DND-41 (cell line): ENCODE measurements at regions not wholly inside any gene's neighbourhood (a gene's known extent, or its start where the extent isn't known, plus 50 kb on each side); places are given as distances from the start of the nearest gene placed in this dataset.

Source experiments
- ATAC-seq: fragments of 200-7000 bp; cut with Tn5 transposase; 3 replicates; pipeline ENCODE4 v1.9.1; 2021; ENCODE audit warnings: low read depth; ENCODE audit not compliant: insufficient read depth
- DNase-seq: peaks from one replicate; pipeline ENCODE4 v3.0.0-alpha.2; 2020
- H2AFZ ChIP-seq: 2 replicates; pipeline ENCODE4 v1.6.0; 2012; ENCODE audit warnings: low read depth, low read length
- H3K27ac ChIP-seq: 2 replicates; pipeline ENCODE4 v1.5.1; 2012; ENCODE audit warnings: low read length, inconsistent platforms
- H3K27me3 ChIP-seq: fragments of 200-600 bp; sonication (generic); 2 replicates; pipeline ENCODE4 v1.6.0; 2012; ENCODE audit warnings: low read length, mild to moderate bottlenecking, inconsistent platforms; ENCODE audit not compliant: insufficient read depth, poor library complexity
- H3K36me3 ChIP-seq: 2 replicates; pipeline ENCODE4 v1.5.1; 2012; ENCODE audit warnings: low read length, inconsistent platforms; ENCODE audit not compliant: insufficient read depth
- H3K4me1 ChIP-seq: 2 replicates; pipeline ENCODE4 v1.5.1; 2012; ENCODE audit warnings: mild to moderate bottlenecking, low read length; ENCODE audit not compliant: insufficient read depth
- H3K4me2 ChIP-seq: 2 replicates; pipeline ENCODE4 v1.6.0; 2012; ENCODE audit warnings: mild to moderate bottlenecking, moderate library complexity, low read length, inconsistent platforms; ENCODE audit not compliant: insufficient read depth
- H3K4me3 ChIP-seq, 2 experiments: fragments of 200-600 bp in 1 of 2; shearing (Covaris generic) in 1 of 2; 2 replicates each; pipeline ENCODE4 v1.5.1; 2012 to 2016; ENCODE audit warnings: inconsistent platforms in 2 of 2, low read length in 2 of 2, mild to moderate bottlenecking in 2 of 2, low read depth in 1 of 2, moderate library complexity in 1 of 2
- H3K79me2 ChIP-seq: 2 replicates; pipeline ENCODE4 v1.6.0; 2012; ENCODE audit warnings: low read length, inconsistent platforms; ENCODE audit not compliant: insufficient read depth
- H3K9ac ChIP-seq: 2 replicates; pipeline ENCODE4 v1.6.0; 2012; ENCODE audit warnings: low read depth, mild to moderate bottlenecking, inconsistent platforms, low read length, moderate library complexity
- H3K9me3 ChIP-seq: 2 replicates; pipeline ENCODE4 v1.5.1; 2012; ENCODE audit warnings: low read length, moderate library complexity, mild to moderate bottlenecking, inconsistent platforms; ENCODE audit not compliant: insufficient read depth, severe bottlenecking
- H4K20me1 ChIP-seq: 2 replicates; pipeline ENCODE4 v1.6.0; 2012; ENCODE audit warnings: low read length; ENCODE audit not compliant: insufficient read depth
- EZH2 ChIP-seq: IDR thresholded peaks from 3 replicates; pipeline ENCODE4 v1.6.1; 2012; ENCODE audit warnings: borderline replicate concordance, low read depth, mild to moderate bottlenecking, moderate library complexity, low read length, inconsistent platforms; ENCODE audit not compliant: severe bottlenecking
- TF ChIP-seq, protein P1 (sequence below): IDR thresholded peaks from 2 replicates; pipeline ENCODE4 v1.5.1; 2012; ENCODE audit warnings: borderline replicate concordance, low read length, moderate library complexity, mild to moderate bottlenecking; ENCODE audit not compliant: poor library complexity, severe bottlenecking; ENCODE audit errors: extremely low read depth

DNA sequence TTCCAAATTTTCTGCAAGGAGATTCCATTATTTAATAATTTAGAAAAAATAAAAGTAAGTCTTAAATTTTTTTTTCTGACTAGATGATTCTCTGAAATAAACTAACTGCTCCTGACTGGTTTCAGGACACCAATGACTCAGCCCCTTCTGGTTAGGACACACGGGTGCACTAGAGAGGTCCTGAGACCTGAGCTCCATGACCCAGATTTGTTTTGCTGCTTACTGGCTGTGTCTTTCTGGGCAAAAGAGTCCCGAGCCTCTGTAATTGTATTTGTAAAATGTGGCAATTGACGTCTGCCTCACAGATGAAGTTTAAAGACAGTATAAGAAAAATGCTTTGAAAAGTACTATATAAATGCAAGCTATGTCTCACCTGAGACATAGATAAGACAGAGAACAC is 89.1 kb downstream of the SLC24A2 start:
- TF ChIP-seq, protein P1, sequence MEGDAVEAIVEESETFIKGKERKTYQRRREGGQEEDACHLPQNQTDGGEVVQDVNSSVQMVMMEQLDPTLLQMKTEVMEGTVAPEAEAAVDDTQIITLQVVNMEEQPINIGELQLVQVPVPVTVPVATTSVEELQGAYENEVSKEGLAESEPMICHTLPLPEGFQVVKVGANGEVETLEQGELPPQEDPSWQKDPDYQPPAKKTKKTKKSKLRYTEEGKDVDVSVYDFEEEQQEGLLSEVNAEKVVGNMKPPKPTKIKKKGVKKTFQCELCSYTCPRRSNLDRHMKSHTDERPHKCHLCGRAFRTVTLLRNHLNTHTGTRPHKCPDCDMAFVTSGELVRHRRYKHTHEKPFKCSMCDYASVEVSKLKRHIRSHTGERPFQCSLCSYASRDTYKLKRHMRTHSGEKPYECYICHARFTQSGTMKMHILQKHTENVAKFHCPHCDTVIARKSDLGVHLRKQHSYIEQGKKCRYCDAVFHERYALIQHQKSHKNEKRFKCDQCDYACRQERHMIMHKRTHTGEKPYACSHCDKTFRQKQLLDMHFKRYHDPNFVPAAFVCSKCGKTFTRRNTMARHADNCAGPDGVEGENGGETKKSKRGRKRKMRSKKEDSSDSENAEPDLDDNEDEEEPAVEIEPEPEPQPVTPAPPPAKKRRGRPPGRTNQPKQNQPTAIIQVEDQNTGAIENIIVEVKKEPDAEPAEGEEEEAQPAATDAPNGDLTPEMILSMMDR, result no peak
- TF ChIP-seq EZH2, result no peak
- no peaks in the 10 kb centered on the region for H3K36me3 ChIP-seq
- no peaks in the 10 kb centered on the region for H3K27me3 ChIP-seq
- H3K9ac ChIP-seq, result no peak overlapping the region
- no peak for ATAC-seq
- H3K79me2 ChIP-seq, result no peaks in the 10 kb centered on the region
- no peak overlapping the region for H3K4me3 ChIP-seq
- H3K27ac ChIP-seq, result no peak overlapping the region
- no peaks in the 10 kb centered on the region for H3K9me3 ChIP-seq
- no peak for DNase-seq
- no peaks in the 10 kb centered on the region for H3K4me1 ChIP-seq
- H2AFZ ChIP-seq, result no peak overlapping the region
- no peak overlapping the region for H3K4me2 ChIP-seq
- no peaks in the 10 kb centered on the region for H4K20me1 ChIP-seq

DNA sequence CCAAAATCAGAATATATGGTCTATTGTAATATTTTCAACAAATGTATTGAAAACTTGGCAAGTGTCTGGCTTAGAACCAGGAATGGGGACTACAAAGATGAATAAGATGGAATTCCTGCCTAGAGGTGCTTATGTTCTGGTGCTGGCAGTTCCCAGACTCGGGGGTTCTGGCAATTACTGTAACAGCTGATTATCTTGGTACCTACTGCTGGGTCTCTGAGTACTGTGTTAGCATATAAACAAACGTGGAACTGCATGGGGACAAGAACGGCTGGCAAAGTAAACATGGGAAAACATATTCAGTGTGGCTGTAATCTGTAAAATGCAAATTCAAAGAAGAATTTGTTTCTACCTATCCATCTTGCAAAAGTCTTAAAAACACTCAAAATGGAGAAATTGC is 89.9 kb downstream of the SLC24A2 start:
- Histone ChIP-seq H3K27ac (no peak overlapping the region), H3K4me3 (no peak overlapping the region), H3K79me2 (no peaks in the 10 kb centered on the region), H3K9ac (no peak overlapping the region), H3K9me3 (no peaks in the 10 kb centered on the region), H3K4me1 (no peaks in the 10 kb centered on the region), H4K20me1 (no peaks in the 10 kb centered on the region), H3K4me2 (no peak overlapping the region), H2AFZ (no peak overlapping the region), H3K36me3 (no peaks in the 10 kb centered on the region), H3K27me3 (no peaks in the 10 kb centered on the region)
- ATAC-seq, result no peak
- no peak for DNase-seq
- TF ChIP-seq EZH2, result no peak
- TF ChIP-seq, protein P1, result no peak

DNA sequence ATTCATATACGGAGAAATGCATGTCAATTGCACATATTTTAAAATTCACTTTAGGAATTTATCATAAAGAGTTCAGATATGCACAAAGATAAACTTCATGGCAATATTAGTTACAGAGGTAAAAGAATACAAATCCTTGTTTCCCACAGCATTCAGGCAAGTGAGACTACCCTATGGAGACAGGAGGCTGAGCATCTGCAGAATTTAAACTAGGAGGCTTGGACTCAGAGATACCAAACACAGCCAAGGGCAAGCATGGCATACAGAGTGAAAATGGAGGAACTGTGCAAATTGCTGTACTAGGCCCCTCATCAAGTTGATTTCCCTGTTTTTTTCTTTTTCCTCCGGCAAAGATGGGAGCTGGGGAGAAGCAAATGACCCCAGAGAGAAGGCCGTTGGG is 94.2 kb downstream of the SLC24A2 start:
- DNase-seq, result no peak

More for the DNA sequence above, 94.2 kb downstream of the SLC24A2 start:
- no peak for ATAC-seq
- Histone ChIP-seq H2AFZ (no peak overlapping the region), H3K36me3 (no peaks in the 10 kb centered on the region), H3K4me2 (no peak overlapping the region), H3K9me3 (no peaks in the 10 kb centered on the region), H3K9ac (no peak overlapping the region), H3K4me3 (no peak overlapping the region), H3K27me3 (no peaks in the 10 kb centered on the region), H3K27ac (no peak overlapping the region), H3K4me1 (no peaks in the 10 kb centered on the region), H4K20me1 (no peaks in the 10 kb centered on the region), H3K79me2 (no peaks in the 10 kb centered on the region)
- TF ChIP-seq, protein P1, result no peak
- TF ChIP-seq EZH2, result no peak
